WERI-Rb-1 (cell line): ENCODE measurements at regions not wholly inside any gene's neighbourhood (a gene's known extent, or its start where the extent isn't known, plus 50 kb on each side); places are given as distances from the start of the nearest gene placed in this dataset.

ENCODE experiments used
- DNase-seq: peaks from one replicate; pipeline ENCODE4 v3.0.0-alpha.2; 2020
- H3K27ac ChIP-seq: fragments of 250-450 bp; sonication (Bioruptor Pico); 2 replicates; pipeline ENCODE4 v1.5.1; 2020; ENCODE audit warnings: mild to moderate bottlenecking, moderate library complexity
- H3K27me3 ChIP-seq: fragments of 250-450 bp; sonication (Bioruptor Pico); 2 replicates; pipeline ENCODE4 v1.5.1; 2021; ENCODE audit warnings: mild to moderate bottlenecking, low read depth, moderate library complexity; ENCODE audit not compliant: insufficient read depth, severe bottlenecking
- H3K36me3 ChIP-seq: fragments of 250-450 bp; sonication (Bioruptor Pico); 2 replicates; pipeline ENCODE4 v1.5.1; 2020; ENCODE audit warnings: mild to moderate bottlenecking, moderate library complexity
- H3K4me3 ChIP-seq: 2 replicates; pipeline ENCODE4 v1.5.1; 2011; ENCODE audit warnings: low read depth, mild to moderate bottlenecking, control low read depth, low read length
- H3K9me3 ChIP-seq: fragments of 250-450 bp; sonication (Bioruptor Pico); 2 replicates; pipeline ENCODE4 v1.5.1; 2021; ENCODE audit warnings: mild to moderate bottlenecking, moderate library complexity; ENCODE audit not compliant: severe bottlenecking
- CTCF ChIP-seq: IDR thresholded peaks from 2 replicates; pipeline ENCODE4 v1.5.1; 2011; ENCODE audit warnings: low read depth, mild to moderate bottlenecking, control low read depth, inconsistent platforms, low read length

- H3K9me3 ChIP-seq: no peaks in the 10 kb centered on the region
- TF ChIP-seq CTCF: no peak
- H3K27me3 ChIP-seq: no peaks in the 10 kb centered on the region
- H3K4me3 ChIP-seq: no peak overlapping the region
- H3K27ac ChIP-seq: no peak overlapping the region
- DNase-seq: no peak
- H3K36me3 ChIP-seq: no peaks in the 10 kb centered on the region
Measured at GRCh38 chr3:193939527-193939926, 196.4 kb upstream of the HES1 start.

DNA sequence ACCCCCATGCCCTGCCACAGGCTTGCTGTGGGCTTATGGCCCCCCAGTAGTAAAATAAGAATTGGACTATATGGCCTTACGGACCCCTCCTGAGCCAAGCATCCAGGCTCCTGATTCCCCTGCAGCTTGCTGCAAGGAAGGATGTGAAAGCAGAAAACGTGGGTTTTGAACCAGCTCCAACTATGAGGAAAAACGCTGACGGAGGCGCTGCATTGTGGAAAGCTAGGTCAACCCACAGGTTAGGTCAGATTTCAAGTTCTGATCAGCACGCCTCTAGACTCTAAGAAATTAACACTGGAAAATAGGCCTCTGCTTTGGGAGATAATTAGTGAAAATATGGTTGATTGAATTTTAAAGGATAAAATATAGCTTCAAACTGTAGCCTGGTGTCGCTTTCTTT is 195.4 kb upstream of the HES1 start:
- no peak overlapping the region for H3K27ac ChIP-seq
- no peaks in the 10 kb centered on the region for H3K27me3 ChIP-seq
- no peak for DNase-seq
- H3K9me3 ChIP-seq: no peaks in the 10 kb centered on the region
- H3K36me3 ChIP-seq: no peaks in the 10 kb centered on the region
- no peak for TF ChIP-seq CTCF
- no peak overlapping the region for H3K4me3 ChIP-seq

GRCh38 chr3:193941486-193941885 is 194.5 kb upstream of the HES1 start:
- no peak for TF ChIP-seq CTCF
- Histone ChIP-seq H3K36me3 (no peaks in the 10 kb centered on the region), H3K9me3 (no peaks in the 10 kb centered on the region), H3K27ac (no peak overlapping the region), H3K4me3 (no peak overlapping the region), H3K27me3 (no peaks in the 10 kb centered on the region)
- no peak for DNase-seq

- Histone ChIP-seq H3K27me3 (no peaks in the 10 kb centered on the region), H3K36me3 (no peaks in the 10 kb centered on the region), H3K4me3 (no peak overlapping the region), H3K27ac (no peak overlapping the region), H3K9me3 (no peaks in the 10 kb centered on the region)
- DNase-seq: no peak
- no peak for TF ChIP-seq CTCF
Measured at GRCh38 chr3:193942516-193943055, 193.4 kb upstream of the HES1 start.

- DNase-seq: no peak
- no peaks in the 10 kb centered on the region for H3K27me3 ChIP-seq
Measured at GRCh38 chr3:193943200-193943599, 192.7 kb upstream of the HES1 start.

More at GRCh38 chr3:193943200-193943599, 192.7 kb upstream of the HES1 start:
- no peak for TF ChIP-seq CTCF
- H3K4me3 ChIP-seq: no peak overlapping the region
- no peak overlapping the region for H3K27ac ChIP-seq
- H3K36me3 ChIP-seq: no peaks in the 10 kb centered on the region
- H3K9me3 ChIP-seq: no peaks in the 10 kb centered on the region
